ENCODE measurements at regions not wholly inside any gene's neighbourhood (a gene's known extent, or its start where the extent isn't known, plus 50 kb on each side); places are given as distances from the start of the nearest gene placed in this dataset.

DNA sequence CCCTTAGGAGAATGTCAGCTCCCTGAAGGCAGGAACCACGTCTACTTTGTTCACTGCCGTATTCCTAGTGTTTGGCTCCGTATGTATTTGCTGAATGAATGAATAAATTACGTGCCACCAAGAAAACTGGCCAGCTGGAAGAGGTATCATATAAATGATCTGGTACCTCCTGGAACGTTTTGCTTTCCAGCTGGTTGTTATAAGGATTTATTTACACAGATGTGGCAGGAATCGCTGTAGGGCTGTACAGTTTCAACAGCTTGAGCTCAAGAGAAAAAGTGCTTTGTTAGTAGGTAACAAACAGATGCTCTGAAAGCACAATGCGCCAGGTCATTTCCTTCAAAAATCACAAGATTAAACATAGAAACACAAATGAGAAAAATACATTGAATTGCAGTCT, 108.8 kb upstream of the ATP2B2 start:
- Histone ChIP-seq H3K4me2 (no peak overlapping the region), H4K20me1 (ENCODE audit: low read depth) (no peaks in the 10 kb centered on the region), H3K4me3 (no peak overlapping the region), H3K36me3 (no peaks in the 10 kb centered on the region), H3K27ac (no peak overlapping the region), H3K79me2 (ENCODE audit: low read depth) (no peaks in the 10 kb centered on the region), H3K9me3 (ENCODE audit: low read depth) (no peaks in the 10 kb centered on the region), H3F3A (ENCODE audit: low read depth) (no peaks in the 10 kb centered on the region), H3K27me3 (no peaks in the 10 kb centered on the region), H3K9ac (no peak overlapping the region), H3K4me1 (no peaks in the 10 kb centered on the region), H2AFZ (replicated peaks) (no peak overlapping the region)
- H3K27me3 Mint-ChIP-seq (ENCODE audit: insufficient read depth, low read depth): peaks cover 19% of the 10 kb centered on the region
- DNase-seq (ENCODE audit: low spot score): no peak
- peaks cover 24% of the 10 kb centered on the region for H3K9me3 Mint-ChIP-seq
- no peaks in the 10 kb centered on the region for H3K36me3 Mint-ChIP-seq
- H3K27ac Mint-ChIP-seq: no peak overlapping the region
- TF ChIP-seq, protein P1, sequence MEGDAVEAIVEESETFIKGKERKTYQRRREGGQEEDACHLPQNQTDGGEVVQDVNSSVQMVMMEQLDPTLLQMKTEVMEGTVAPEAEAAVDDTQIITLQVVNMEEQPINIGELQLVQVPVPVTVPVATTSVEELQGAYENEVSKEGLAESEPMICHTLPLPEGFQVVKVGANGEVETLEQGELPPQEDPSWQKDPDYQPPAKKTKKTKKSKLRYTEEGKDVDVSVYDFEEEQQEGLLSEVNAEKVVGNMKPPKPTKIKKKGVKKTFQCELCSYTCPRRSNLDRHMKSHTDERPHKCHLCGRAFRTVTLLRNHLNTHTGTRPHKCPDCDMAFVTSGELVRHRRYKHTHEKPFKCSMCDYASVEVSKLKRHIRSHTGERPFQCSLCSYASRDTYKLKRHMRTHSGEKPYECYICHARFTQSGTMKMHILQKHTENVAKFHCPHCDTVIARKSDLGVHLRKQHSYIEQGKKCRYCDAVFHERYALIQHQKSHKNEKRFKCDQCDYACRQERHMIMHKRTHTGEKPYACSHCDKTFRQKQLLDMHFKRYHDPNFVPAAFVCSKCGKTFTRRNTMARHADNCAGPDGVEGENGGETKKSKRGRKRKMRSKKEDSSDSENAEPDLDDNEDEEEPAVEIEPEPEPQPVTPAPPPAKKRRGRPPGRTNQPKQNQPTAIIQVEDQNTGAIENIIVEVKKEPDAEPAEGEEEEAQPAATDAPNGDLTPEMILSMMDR (IDR thresholded peaks at IDR 0.05): no peak
- TF ChIP-seq EZH2 (IDR thresholded peaks at IDR 0.05): no peak
- no peak for TF ChIP-seq EZH2phosphoT487 (IDR thresholded peaks at IDR 0.05)
- no peak overlapping the region for H3K4me3 Mint-ChIP-seq
- H3K4me1 Mint-ChIP-seq: peaks cover 2% of the 10 kb centered on the region

DNA sequence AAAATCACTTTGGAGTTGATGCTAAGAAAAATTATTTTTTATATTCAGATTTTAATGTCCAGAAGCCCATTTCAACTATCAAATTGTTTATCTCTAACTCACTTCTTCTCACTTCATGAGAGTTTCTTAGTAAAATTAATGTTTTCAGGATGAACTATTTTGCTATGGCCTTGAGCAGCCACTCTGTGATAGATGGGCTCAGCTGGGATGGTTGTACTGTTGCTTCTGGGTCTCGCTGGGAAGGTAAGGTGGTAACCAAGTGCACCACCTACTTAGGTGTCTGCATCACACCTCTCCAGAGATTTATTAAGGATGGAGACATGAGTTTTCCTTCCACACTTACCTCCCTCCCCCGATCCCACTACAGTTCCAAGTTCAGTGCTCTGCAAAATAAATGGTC, 110.3 kb upstream of the ATP2B2 start:
- Histone ChIP-seq H3K4me1 (no peaks in the 10 kb centered on the region), H4K20me1 (ENCODE audit: low read depth) (no peaks in the 10 kb centered on the region), H3K4me2 (no peak overlapping the region), H3K36me3 (no peaks in the 10 kb centered on the region), H3K27ac (no peak overlapping the region), H3K9me3 (ENCODE audit: low read depth) (no peaks in the 10 kb centered on the region), H3K79me2 (ENCODE audit: low read depth) (no peaks in the 10 kb centered on the region), H2AFZ (replicated peaks) (no peak overlapping the region), H3F3A (ENCODE audit: low read depth) (no peaks in the 10 kb centered on the region), H3K27me3 (no peaks in the 10 kb centered on the region), H3K9ac (no peak overlapping the region), H3K4me3 (no peak overlapping the region)
- H3K36me3 Mint-ChIP-seq: no peaks in the 10 kb centered on the region
- H3K27ac Mint-ChIP-seq: no peak overlapping the region
- peaks cover 24% of the 10 kb centered on the region for H3K9me3 Mint-ChIP-seq
- H3K27me3 Mint-ChIP-seq (ENCODE audit: insufficient read depth, low read depth): peaks cover 17% of the 10 kb centered on the region
- no peak for TF ChIP-seq EZH2 (IDR thresholded peaks at IDR 0.05)
- TF ChIP-seq, protein P1 (IDR thresholded peaks at IDR 0.05): no peak
- no peak for TF ChIP-seq EZH2phosphoT487 (IDR thresholded peaks at IDR 0.05)
- no peak for DNase-seq (ENCODE audit: low spot score)
- H3K4me3 Mint-ChIP-seq: no peak overlapping the region
- H3K4me1 Mint-ChIP-seq: no peaks in the 10 kb centered on the region

DNA sequence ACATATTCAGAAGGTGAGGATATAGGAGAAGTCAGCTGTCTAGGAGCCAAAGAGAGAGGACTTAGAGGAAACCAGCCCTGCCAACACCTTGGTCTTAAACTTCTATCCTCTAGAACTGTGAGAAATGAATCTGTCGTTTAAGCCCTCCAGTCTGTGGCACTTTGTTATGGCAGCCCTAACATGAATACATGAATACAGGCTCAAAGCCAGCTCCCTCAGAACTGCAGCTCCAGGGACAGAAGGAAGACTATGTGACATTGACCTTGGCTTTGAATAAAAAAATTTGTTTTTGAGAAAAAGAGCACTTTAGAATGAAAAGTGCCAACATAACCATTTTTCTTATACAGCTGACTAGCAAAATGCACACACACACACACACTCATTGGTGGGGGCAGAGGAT, 110.9 kb upstream of the ATP2B2 start:
- no peak for DNase-seq (ENCODE audit: low spot score)
- no peak overlapping the region for H3K4me3 ChIP-seq
- no peak overlapping the region for H3K9ac ChIP-seq
- Mint-ChIP-seq H3K9me3 (peaks cover 24% of the 10 kb centered on the region), H3K4me3 (no peak overlapping the region), H3K36me3 (no peaks in the 10 kb centered on the region), H3K4me1 (no peaks in the 10 kb centered on the region), H3K27me3 (ENCODE audit: insufficient read depth, low read depth) (peaks cover 14% of the 10 kb centered on the region), H3K27ac (no peak overlapping the region)
- H3K27ac ChIP-seq: no peak overlapping the region
- H4K20me1 ChIP-seq (ENCODE audit: low read depth): no peaks in the 10 kb centered on the region
- no peak for TF ChIP-seq EZH2 (IDR thresholded peaks at IDR 0.05)
- TF ChIP-seq EZH2phosphoT487 (IDR thresholded peaks at IDR 0.05): no peak
- TF ChIP-seq, protein P1 (IDR thresholded peaks at IDR 0.05): no peak
- no peak overlapping the region for H3K4me2 ChIP-seq
- no peaks in the 10 kb centered on the region for H3K79me2 ChIP-seq (ENCODE audit: low read depth)
- no peak overlapping the region for H2AFZ ChIP-seq (replicated peaks)
- no peaks in the 10 kb centered on the region for H3K27me3 ChIP-seq
- no peaks in the 10 kb centered on the region for H3K36me3 ChIP-seq
- H3F3A ChIP-seq (ENCODE audit: low read depth): no peaks in the 10 kb centered on the region
- no peaks in the 10 kb centered on the region for H3K4me1 ChIP-seq
- no peaks in the 10 kb centered on the region for H3K9me3 ChIP-seq (ENCODE audit: low read depth)
